Stimulated activated naive CD8-positive, alpha-beta T cell treated with anti-CD3 and anti-CD28 coated beads, Interleukin-15, amount 100 ng/mL, for 72 hours (primary cell): ENCODE measurements at regions not wholly inside any gene's neighbourhood (a gene's known extent, or its start where the extent isn't known, plus 50 kb on each side); places are given as distances from the start of the nearest gene placed in this dataset.
"Not testable (repeated sequence)": the region's sequence is repeated elsewhere in the genome, so short reads cannot be mapped to it uniquely, and the experiment has no call there.

Experiments
- ATAC-seq: fragments of 150-1000 bp; cut with Tn5 transposase; 2 replicates; pipeline ENCODE4 v1.10.0; 2021; ENCODE audit warnings: mild to moderate bottlenecking, moderate library complexity
- DNase-seq, 2 donors: peaks; one replicate each; pipeline ENCODE4 v3.0.0; 2021 to 2022
- H3K27ac Mint-ChIP-seq, 2 donors: one replicate each; pipeline ENCODE4 v1.8.0; 2022; ENCODE audit warnings: mild to moderate bottlenecking in 2 of 2, mixed read lengths in 2 of 2, moderate library complexity in 2 of 2
- H3K27me3 Mint-ChIP-seq: one replicate; pipeline ENCODE4 v1.8.0; 2022; ENCODE audit warnings: mixed read lengths
- H3K4me1 Mint-ChIP-seq: one replicate; pipeline ENCODE4 v1.8.0; 2022; ENCODE audit warnings: mild to moderate bottlenecking, mixed read lengths
- H3K4me3 Mint-ChIP-seq, 2 donors: one replicate each; pipeline ENCODE4 v1.8.0; 2022; ENCODE audit warnings: mild to moderate bottlenecking in 2 of 2, mixed read lengths in 2 of 2, moderate library complexity in 1 of 2
- H3K9me3 Mint-ChIP-seq, 2 donors: one replicate each; pipeline ENCODE4 v1.8.0; 2022; ENCODE audit warnings: mixed read lengths in 2 of 2

DNA sequence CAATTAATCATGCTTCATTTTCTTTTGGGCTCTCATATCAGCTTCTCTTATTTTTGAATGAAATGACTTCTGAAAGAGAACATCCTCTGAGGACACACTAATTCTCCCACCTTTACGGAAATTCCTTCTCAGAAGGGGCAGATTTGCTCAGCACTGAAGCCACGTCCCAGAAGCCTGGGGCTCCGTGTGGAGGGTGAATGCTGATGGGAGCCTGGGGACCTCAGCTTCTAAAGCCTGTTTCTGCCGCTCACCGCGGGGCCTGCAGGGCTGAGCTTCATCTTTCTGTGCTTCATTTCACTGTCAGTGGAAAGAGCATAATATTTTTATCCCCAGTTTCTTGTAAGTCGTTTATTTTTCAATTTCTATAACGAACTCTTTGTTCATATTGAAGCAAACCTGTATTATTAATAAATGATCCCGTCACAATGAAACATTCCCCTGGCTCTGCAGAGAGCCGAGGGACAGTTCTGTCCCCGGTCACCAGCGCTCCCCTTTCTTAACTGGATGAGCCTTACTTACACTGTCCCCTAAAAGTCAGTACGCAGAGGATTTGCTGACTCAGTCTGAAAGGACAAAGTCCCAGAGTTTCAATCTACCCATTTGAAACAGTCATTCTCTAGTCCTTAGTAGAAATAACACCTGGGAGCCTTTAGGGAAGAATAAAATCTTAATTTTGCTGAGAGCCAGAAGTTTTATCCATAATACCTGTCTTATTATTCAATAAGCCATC, 364.6 kb upstream of the FAT1 start:
- H3K27me3 Mint-ChIP-seq: no peaks in the 10 kb centered on the region
- no peaks in the 10 kb centered on the region for H3K4me1 Mint-ChIP-seq
- H3K9me3 Mint-ChIP-seq: peaks cover 6% of the 10 kb centered on the region in 2 donors
- no peak overlapping the region for H3K4me3 Mint-ChIP-seq
- no peak for DNase-seq
- no peak for ATAC-seq
- H3K27ac Mint-ChIP-seq: no peak overlapping the region

DNA sequence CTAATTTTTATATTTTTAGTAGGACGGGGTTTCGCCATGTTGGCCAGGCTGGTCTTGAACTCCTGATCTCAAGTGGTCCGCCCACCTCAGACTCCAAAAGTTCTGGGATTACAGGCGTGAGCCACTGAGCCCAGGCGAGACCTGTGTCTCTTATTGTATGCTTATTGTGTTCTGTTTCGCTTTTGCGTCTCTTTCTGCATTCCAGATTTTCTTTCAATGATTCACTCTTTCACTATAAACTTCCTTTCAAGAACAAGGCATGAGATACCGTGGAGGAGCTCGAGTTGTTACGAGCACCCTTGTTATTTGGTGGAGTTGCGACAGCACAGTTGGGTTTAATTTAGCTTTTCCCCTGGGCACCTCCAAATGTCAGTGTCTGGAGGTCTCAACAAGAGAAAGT, 366.7 kb upstream of the FAT1 start:
- peaks cover 6 to 9% of the 10 kb centered on the region in 2 donors for H3K9me3 Mint-ChIP-seq
- H3K27ac Mint-ChIP-seq: no peak overlapping the region
- no peaks in the 10 kb centered on the region for H3K27me3 Mint-ChIP-seq
- no peak for ATAC-seq
- DNase-seq: no peak
- no peaks in the 10 kb centered on the region for H3K4me1 Mint-ChIP-seq
- H3K4me3 Mint-ChIP-seq: no peak overlapping the region

DNA sequence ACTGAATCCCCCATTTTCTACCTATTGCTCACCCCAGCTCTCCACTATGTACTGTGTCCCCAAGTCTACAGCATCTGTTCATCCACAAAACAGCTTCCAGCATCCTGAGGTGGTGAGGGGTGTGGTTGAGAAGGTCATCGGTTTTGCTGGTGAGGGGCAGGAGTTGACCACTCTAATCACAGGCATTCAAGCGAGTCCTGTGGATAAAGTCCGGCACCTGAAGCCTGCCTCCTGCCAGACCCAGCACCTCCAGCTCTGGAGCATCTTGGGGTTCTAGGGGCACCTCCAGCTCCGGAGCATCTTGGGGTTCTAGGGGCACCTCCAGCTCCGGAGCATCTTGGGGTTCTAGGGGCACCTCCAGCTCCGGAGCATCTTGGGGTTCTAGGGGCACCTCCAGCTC, 367.2 kb upstream of the FAT1 start:
- not testable (repeated sequence) for ATAC-seq, H3K4me3 Mint-ChIP-seq, H3K27ac Mint-ChIP-seq, H3K4me1 Mint-ChIP-seq, DNase-seq, H3K27me3 Mint-ChIP-seq
- H3K9me3 Mint-ChIP-seq: peaks cover 6 to 12% of the 10 kb centered on the region in 2 donors

DNA sequence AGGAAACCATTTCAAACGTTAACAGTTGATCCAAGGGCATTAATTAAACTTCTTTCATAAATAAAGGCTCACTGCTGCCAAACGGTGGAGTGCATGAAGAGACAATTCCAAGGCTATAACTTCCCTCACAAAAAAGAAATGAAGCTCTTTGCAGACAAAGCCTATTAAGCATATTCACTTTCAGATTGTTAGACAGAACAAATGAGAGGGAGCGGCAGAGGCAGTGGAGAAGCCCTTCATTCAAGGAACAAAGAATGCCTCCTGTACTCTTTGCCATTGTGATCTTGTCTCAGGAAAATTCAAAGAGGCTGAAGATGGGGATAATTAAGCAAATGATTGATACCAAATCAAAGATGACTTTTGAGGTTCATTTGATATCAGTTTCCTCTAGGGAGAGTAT, 370.5 kb upstream of the FAT1 start:
- no peak for ATAC-seq
- H3K4me1 Mint-ChIP-seq: no peaks in the 10 kb centered on the region
- no peak overlapping the region for H3K4me3 Mint-ChIP-seq
- DNase-seq: no peak
- H3K9me3 Mint-ChIP-seq: peaks cover 15 to 24% of the 10 kb centered on the region in 2 donors
- no peaks in the 10 kb centered on the region for H3K27me3 Mint-ChIP-seq
- H3K27ac Mint-ChIP-seq: no peak overlapping the region

GRCh38 chr4:187098429-187098828, 374.8 kb upstream of the FAT1 start:
- ATAC-seq (no peak), DNase-seq (no peak)
- H3K4me3 Mint-ChIP-seq: no peak overlapping the region
- peaks cover 11 to 26% of the 10 kb centered on the region in 2 donors for H3K9me3 Mint-ChIP-seq
- H3K27me3 Mint-ChIP-seq: no peaks in the 10 kb centered on the region
- H3K4me1 Mint-ChIP-seq: no peaks in the 10 kb centered on the region
- no peak overlapping the region for H3K27ac Mint-ChIP-seq

GRCh38 chr4:187103351-187103750, 379.7 kb upstream of the FAT1 start:
- Mint-ChIP-seq H3K9me3 (peaks cover 10 to 14% of the 10 kb centered on the region in 2 donors), H3K4me3 (no peak overlapping the region), H3K27ac (no peak overlapping the region), H3K4me1 (no peaks in the 10 kb centered on the region), H3K27me3 (no peaks in the 10 kb centered on the region)
- DNase-seq (no peak), ATAC-seq (no peak)

- Mint-ChIP-seq H3K4me3 (no peak overlapping the region), H3K4me1 (no peaks in the 10 kb centered on the region), H3K27me3 (no peaks in the 10 kb centered on the region), H3K9me3 (peaks cover 0 to 13% of the 10 kb centered on the region in 2 donors), H3K27ac (no peak overlapping the region)
- DNase-seq (no peak), ATAC-seq (no peak)
Observed at GRCh38 chr4:187108845-187109244, 385.2 kb upstream of the FAT1 start.

DNA sequence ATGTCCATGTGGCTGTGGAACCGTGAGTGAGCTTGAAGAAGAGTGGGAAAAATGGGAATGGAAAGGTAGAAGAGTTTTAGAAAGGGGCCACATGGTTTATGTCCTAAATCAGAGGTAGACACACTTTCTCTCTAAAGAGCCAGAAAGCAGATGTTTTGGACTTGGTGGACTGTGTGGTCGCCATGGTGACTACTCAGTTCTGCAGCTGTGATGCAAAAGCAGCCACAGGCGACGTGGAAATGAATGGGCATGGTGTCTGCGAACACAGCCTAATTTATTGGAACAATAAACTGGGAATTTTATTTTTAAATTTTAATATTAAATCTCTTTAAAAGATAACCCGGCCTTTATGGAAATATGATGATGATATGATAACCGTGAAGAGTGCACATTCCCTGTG, 386.0 kb upstream of the FAT1 start:
- Mint-ChIP-seq H3K27me3 (no peaks in the 10 kb centered on the region), H3K9me3 (peaks cover 0 to 13% of the 10 kb centered on the region in 2 donors), H3K4me3 (no peak overlapping the region), H3K27ac (no peak overlapping the region), H3K4me1 (no peaks in the 10 kb centered on the region)
- no peak for ATAC-seq
- no peak for DNase-seq

GRCh38 chr4:187118166-187118565, 394.5 kb upstream of the FAT1 start:
- H3K27me3 Mint-ChIP-seq: no peaks in the 10 kb centered on the region
- DNase-seq: no peak
- H3K4me3 Mint-ChIP-seq: no peak overlapping the region
- no peaks in the 10 kb centered on the region for H3K4me1 Mint-ChIP-seq
- no peaks in the 10 kb centered on the region for H3K9me3 Mint-ChIP-seq
- no peak for ATAC-seq
- no peak overlapping the region for H3K27ac Mint-ChIP-seq

DNA sequence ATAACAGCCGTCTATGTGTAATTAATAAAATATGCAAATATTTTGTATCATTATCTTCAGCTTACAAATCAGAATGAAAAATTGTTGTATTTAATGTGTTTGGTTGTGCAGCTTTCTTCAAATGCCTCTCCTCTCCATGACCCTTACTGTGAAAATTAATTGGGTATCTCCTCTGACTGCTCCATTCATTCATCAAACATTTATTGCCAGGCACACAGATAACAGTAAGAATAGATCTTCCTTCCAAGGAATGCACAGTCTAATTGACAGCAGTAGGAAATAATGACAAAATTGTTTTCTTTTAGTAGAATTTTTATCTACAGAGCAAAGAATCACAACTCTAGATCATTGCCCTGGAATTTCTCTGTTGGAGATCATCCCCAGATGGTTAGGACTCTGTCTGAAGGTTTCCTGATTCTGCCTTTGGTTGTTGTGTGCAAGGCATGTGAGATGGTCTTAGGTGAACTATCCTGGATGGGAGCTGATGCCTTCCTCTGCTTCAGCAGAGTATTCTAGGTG, 395.0 kb upstream of the FAT1 start:
- Mint-ChIP-seq H3K27me3 (no peaks in the 10 kb centered on the region), H3K9me3 (no peaks in the 10 kb centered on the region), H3K4me3 (no peak overlapping the region), H3K4me1 (no peaks in the 10 kb centered on the region), H3K27ac (no peak overlapping the region)
- ATAC-seq (no peak), DNase-seq (no peak)

DNA sequence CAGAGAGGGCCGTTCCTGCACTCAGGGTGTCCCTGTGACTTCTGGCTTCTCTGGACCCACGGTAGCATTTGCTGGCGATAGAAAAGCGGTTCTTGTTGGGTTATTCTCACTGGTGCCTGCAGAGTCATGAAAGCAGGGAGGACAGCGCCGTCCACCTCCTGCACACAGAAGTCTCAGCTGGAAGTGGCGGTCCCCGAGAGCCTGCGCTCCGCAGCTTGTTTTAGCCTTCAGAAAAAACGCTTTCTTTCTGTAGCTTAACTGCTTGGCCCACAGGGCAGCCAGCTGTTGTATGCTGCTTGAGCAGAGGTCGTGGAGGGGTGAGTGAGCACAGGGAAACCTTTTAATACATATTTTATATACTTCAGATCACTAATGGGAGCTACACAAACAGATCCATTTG, 400.7 kb upstream of the FAT1 start:
- Mint-ChIP-seq H3K4me1 (no peaks in the 10 kb centered on the region), H3K27me3 (no peaks in the 10 kb centered on the region), H3K9me3 (peaks cover 3 to 12% of the 10 kb centered on the region in 2 donors), H3K27ac (no peak overlapping the region), H3K4me3 (no peak overlapping the region)
- ATAC-seq: no peak
- no peak for DNase-seq

GRCh38 chr4:187125062-187125461, 401.4 kb upstream of the FAT1 start:
- DNase-seq: no peak
- Mint-ChIP-seq H3K4me1 (no peaks in the 10 kb centered on the region), H3K27ac (no peak overlapping the region), H3K4me3 (no peak overlapping the region), H3K27me3 (no peaks in the 10 kb centered on the region), H3K9me3 (peaks cover 3 to 19% of the 10 kb centered on the region in 2 donors)
- no peak for ATAC-seq

- peaks cover 3 to 26% of the 10 kb centered on the region in 2 donors for H3K9me3 Mint-ChIP-seq
- no peaks in the 10 kb centered on the region for H3K27me3 Mint-ChIP-seq
- ATAC-seq (no peak), DNase-seq (no peak)
- H3K27ac Mint-ChIP-seq: no peak overlapping the region
- no peaks in the 10 kb centered on the region for H3K4me1 Mint-ChIP-seq
- H3K4me3 Mint-ChIP-seq: no peak overlapping the region
Observed at GRCh38 chr4:187127456-187127855, 403.8 kb upstream of the FAT1 start.

DNA sequence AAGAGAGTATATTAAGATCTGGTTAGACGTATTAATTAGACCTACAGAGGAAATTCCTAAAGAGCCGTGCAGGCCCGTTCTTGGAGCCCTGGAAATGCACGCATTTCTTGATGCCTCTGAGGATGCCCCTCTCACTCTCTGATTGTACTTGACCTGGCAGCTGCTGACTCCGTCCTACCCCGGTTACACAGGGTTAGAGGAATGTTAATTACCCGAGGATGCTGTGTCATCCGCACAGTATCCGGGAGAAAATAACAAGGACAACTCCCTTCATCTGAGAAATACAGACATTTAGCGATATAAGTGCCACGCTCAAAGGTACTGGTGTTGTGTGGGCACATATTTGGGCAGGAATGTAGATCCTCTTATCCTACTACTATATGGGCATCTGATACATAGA, 404.6 kb upstream of the FAT1 start:
- H3K4me3 Mint-ChIP-seq: no peak overlapping the region
- no peaks in the 10 kb centered on the region for H3K27me3 Mint-ChIP-seq
- H3K4me1 Mint-ChIP-seq: no peaks in the 10 kb centered on the region
- peaks cover 3 to 30% of the 10 kb centered on the region in 2 donors for H3K9me3 Mint-ChIP-seq
- H3K27ac Mint-ChIP-seq: no peak overlapping the region
- no peak for DNase-seq
- no peak for ATAC-seq

DNA sequence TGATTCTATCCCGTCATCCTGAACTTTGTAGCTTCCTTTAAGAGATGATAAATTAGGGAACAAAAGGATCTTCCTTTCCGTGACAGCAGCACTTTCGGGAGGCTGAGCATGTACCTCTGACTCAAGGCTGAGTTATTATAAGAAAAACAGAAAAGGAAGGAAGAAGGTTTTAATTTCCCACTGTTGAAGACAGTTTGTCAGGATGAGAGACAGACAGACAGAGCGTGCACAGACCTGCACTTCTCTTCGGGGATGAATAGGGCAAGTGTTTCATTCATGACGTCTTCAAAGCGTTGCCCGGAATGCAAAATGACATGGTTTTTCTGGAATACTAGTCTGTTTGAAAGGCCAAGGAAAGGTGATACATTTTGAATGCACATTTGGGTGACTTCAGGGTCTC, 405.3 kb upstream of the FAT1 start:
- DNase-seq: no peak
- H3K27me3 Mint-ChIP-seq: no peaks in the 10 kb centered on the region

GRCh38 chr4:187131826-187132225, 408.2 kb upstream of the FAT1 start:
- not testable (repeated sequence) for H3K4me3 Mint-ChIP-seq, H3K27ac Mint-ChIP-seq, ATAC-seq, H3K27me3 Mint-ChIP-seq, H3K4me1 Mint-ChIP-seq, DNase-seq
- peaks cover 3 to 33% of the 10 kb centered on the region in 2 donors for H3K9me3 Mint-ChIP-seq

More for the DNA sequence above, 405.3 kb upstream of the FAT1 start:
- Mint-ChIP-seq H3K4me3 (no peak overlapping the region), H3K27ac (no peak overlapping the region), H3K4me1 (no peaks in the 10 kb centered on the region), H3K9me3 (peaks cover 3 to 33% of the 10 kb centered on the region in 2 donors)
- no peak for ATAC-seq

DNA sequence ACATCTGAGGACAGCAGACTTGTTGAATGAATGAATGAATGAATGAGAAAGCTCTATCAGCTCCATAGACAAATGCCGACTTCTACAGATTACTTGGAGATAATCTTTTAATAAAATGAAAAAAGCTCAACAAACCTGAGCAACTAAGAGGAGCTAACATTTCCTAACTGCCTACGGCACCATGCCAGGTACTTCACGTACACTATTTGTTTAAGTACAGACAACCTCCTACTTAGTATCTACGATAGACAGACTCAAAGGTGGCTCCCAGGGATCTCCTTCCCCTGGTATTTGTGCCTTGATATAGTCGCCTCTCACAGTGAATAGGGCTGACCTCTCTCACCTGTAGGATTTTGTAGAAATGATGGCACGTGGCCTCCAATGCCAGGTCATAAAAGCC, 412.2 kb upstream of the FAT1 start:
- no peak overlapping the region for H3K4me3 Mint-ChIP-seq
- H3K27ac Mint-ChIP-seq: no peak overlapping the region
- H3K9me3 Mint-ChIP-seq: peaks cover 0 to 14% of the 10 kb centered on the region in 2 donors
- ATAC-seq (no peak), DNase-seq (no peak)
- H3K27me3 Mint-ChIP-seq: no peaks in the 10 kb centered on the region
- no peaks in the 10 kb centered on the region for H3K4me1 Mint-ChIP-seq
